ENCODE measurements at regions not wholly inside any gene's neighbourhood (a gene's known extent, or its start where the extent isn't known, plus 50 kb on each side); places are given as distances from the start of the nearest gene placed in this dataset.

- Histone ChIP-seq H2AFZ (ENCODE audit: low read depth) (no peak overlapping the region), H3K4me1 (ENCODE audit: low read depth, poor library complexity, severe bottlenecking) (peaks cover 13% of the 10 kb centered on the region), H3K27ac (no peak overlapping the region), H3K4me2 (no peak overlapping the region), H3K27me3 (ENCODE audit: insufficient read depth, low read depth) (no peaks in the 10 kb centered on the region), H3K9ac (no peak overlapping the region), H3K79me2 (ENCODE audit: insufficient read depth, low read depth) (no peaks in the 10 kb centered on the region), H4K20me1 (ENCODE audit: insufficient read depth) (no peaks in the 10 kb centered on the region), H3K4me3 (IDR thresholded peaks at IDR 0.05; ENCODE audit: insufficient read depth, low read depth, low read length) (no peak overlapping the region), H3K36me3 (ENCODE audit: insufficient read depth) (no peaks in the 10 kb centered on the region)
- TF ChIP-seq CTCF (conservative IDR thresholded peaks at IDR 0.05; ENCODE audit: low read depth, low read length), result no peak
Measured at GRCh38 chr17:77769215-77769614, 189.3 kb upstream of the TNRC6C start.

- no peaks in the 10 kb centered on the region for H3K36me3 ChIP-seq (ENCODE audit: insufficient read depth)
- H3K27me3 ChIP-seq (ENCODE audit: insufficient read depth, low read depth), result no peaks in the 10 kb centered on the region
- H3K9ac ChIP-seq, result no peak overlapping the region
- H2AFZ ChIP-seq (ENCODE audit: low read depth), result no peak overlapping the region
- H3K4me1 ChIP-seq (ENCODE audit: low read depth, poor library complexity, severe bottlenecking), result peaks cover 13% of the 10 kb centered on the region
- no peak overlapping the region for H3K4me2 ChIP-seq
- no peaks in the 10 kb centered on the region for H3K79me2 ChIP-seq (ENCODE audit: insufficient read depth, low read depth)
- no peak overlapping the region for H3K27ac ChIP-seq
- no peak for TF ChIP-seq CTCF (conservative IDR thresholded peaks at IDR 0.05; ENCODE audit: low read depth, low read length)
- no peaks in the 10 kb centered on the region for H4K20me1 ChIP-seq (ENCODE audit: insufficient read depth)
- H3K4me3 ChIP-seq (IDR thresholded peaks at IDR 0.05; ENCODE audit: insufficient read depth, low read depth, low read length), result no peak overlapping the region
Measured at GRCh38 chr17:77769762-77770161, 188.7 kb upstream of the TNRC6C start.

- Histone ChIP-seq H3K4me2 (no peak overlapping the region), H3K36me3 (ENCODE audit: insufficient read depth) (no peaks in the 10 kb centered on the region), H3K4me1 (ENCODE audit: low read depth, poor library complexity, severe bottlenecking) (peaks cover 13% of the 10 kb centered on the region), H4K20me1 (ENCODE audit: insufficient read depth) (no peaks in the 10 kb centered on the region), H2AFZ (ENCODE audit: low read depth) (no peak overlapping the region), H3K79me2 (ENCODE audit: insufficient read depth, low read depth) (no peaks in the 10 kb centered on the region), H3K9ac (no peak overlapping the region), H3K27ac (no peak overlapping the region), H3K27me3 (ENCODE audit: insufficient read depth, low read depth) (no peaks in the 10 kb centered on the region), H3K4me3 (IDR thresholded peaks at IDR 0.05; ENCODE audit: insufficient read depth, low read depth, low read length) (no peak overlapping the region)
- no peak for TF ChIP-seq CTCF (conservative IDR thresholded peaks at IDR 0.05; ENCODE audit: low read depth, low read length)
Measured at GRCh38 chr17:77770331-77771105, 188.0 kb upstream of the TNRC6C start.

GRCh38 chr17:77771145-77771544 lies 187.4 kb upstream of the TNRC6C start:
- Histone ChIP-seq H3K4me1 (ENCODE audit: low read depth, poor library complexity, severe bottlenecking) (peaks cover 13% of the 10 kb centered on the region), H3K27me3 (ENCODE audit: insufficient read depth, low read depth) (no peaks in the 10 kb centered on the region), H3K4me3 (IDR thresholded peaks at IDR 0.05; ENCODE audit: insufficient read depth, low read depth, low read length) (no peak overlapping the region), H3K4me2 (no peak overlapping the region), H3K9ac (no peak overlapping the region), H2AFZ (ENCODE audit: low read depth) (no peak overlapping the region), H3K36me3 (ENCODE audit: insufficient read depth) (no peaks in the 10 kb centered on the region), H4K20me1 (ENCODE audit: insufficient read depth) (no peaks in the 10 kb centered on the region), H3K27ac (no peak overlapping the region), H3K79me2 (ENCODE audit: insufficient read depth, low read depth) (no peaks in the 10 kb centered on the region)
- no peak for TF ChIP-seq CTCF (conservative IDR thresholded peaks at IDR 0.05; ENCODE audit: low read depth, low read length)
